Right atrium auricular region (tissue), 2 donors: ENCODE measurements at regions not wholly inside any gene's neighbourhood (a gene's known extent, or its start where the extent isn't known, plus 50 kb on each side); places are given as distances from the start of the nearest gene placed in this dataset.

Source experiments
- DNase-seq: peaks from one replicate; pipeline ENCODE4 v3.0.0-alpha.2; 2019; ENCODE audit warnings: low spot score
- H3K27ac ChIP-seq, 2 donors: fragments of 200-600 bp; sonication (generic); 1 replicate in 1 of 2; 2 replicates in 1 of 2; pipeline ENCODE4 v1.5.1; 2016 to 2019
- H3K27me3 ChIP-seq, 2 donors: fragments of 200-600 bp; sonication (generic); one replicate each; pipeline versions ENCODE4 v1.5.1 to v1.6.0; 2017 to 2019
- H3K36me3 ChIP-seq: fragments of 200-600 bp; sonication (generic); one replicate; pipeline ENCODE4 v1.5.1; 2016
- H3K4me1 ChIP-seq, 2 donors: fragments of 200-600 bp; sonication (generic); one replicate each; pipeline versions ENCODE4 v1.5.1 to v1.6.0; 2017 to 2019
- H3K4me3 ChIP-seq, 2 donors: fragments of 200-600 bp; sonication (generic); 1 replicate in 1 of 2; 2 replicates in 1 of 2; pipeline ENCODE4 v1.5.1; 2017 to 2019; ENCODE audit warnings: mild to moderate bottlenecking in 1 of 2, moderate library complexity in 1 of 2
- H3K9me3 ChIP-seq, 2 donors: fragments of 200-600 bp; sonication (generic); one replicate each; pipeline ENCODE4 v1.5.1; 2019
- CTCF ChIP-seq, 2 donors: fragments of 200-600 bp; sonication (generic); IDR thresholded peaks; one replicate each; pipeline ENCODE4 v1.5.1; 2019; ENCODE audit warnings: antibody characterized with exemption in 2 of 2

- no peaks in the 10 kb centered on the region for H3K27me3 ChIP-seq
- H3K9me3 ChIP-seq, result no peaks in the 10 kb centered on the region
- H3K36me3 ChIP-seq, result no peaks in the 10 kb centered on the region
- DNase-seq, result no peak
- no peak overlapping the region for H3K4me3 ChIP-seq
- H3K27ac ChIP-seq, result no peak overlapping the region
- H3K4me1 ChIP-seq, result no peaks in the 10 kb centered on the region
- TF ChIP-seq CTCF (IDR thresholded peaks at IDR 0.05), result no peak
These were observed 57.4 kb upstream of the STXBP5L start for GRCh38 chr3:120850381-120851295.

- H3K9me3 ChIP-seq, result no peaks in the 10 kb centered on the region
- peaks cover 0 to 7% of the 10 kb centered on the region in 2 donors for H3K4me1 ChIP-seq
- TF ChIP-seq CTCF (IDR thresholded peaks at IDR 0.05), result no peak
- no peaks in the 10 kb centered on the region for H3K27me3 ChIP-seq
- H3K4me3 ChIP-seq, result no peak overlapping the region
- no peak for DNase-seq
- no peak overlapping the region for H3K27ac ChIP-seq
- H3K36me3 ChIP-seq, result no peaks in the 10 kb centered on the region
These were observed 55.6 kb upstream of the STXBP5L start for GRCh38 chr3:120852412-120852811.

GRCh38 chr3:120853416-120853815, 54.6 kb upstream of the STXBP5L start:
- Histone ChIP-seq H3K4me3 (no peak overlapping the region), H3K36me3 (no peaks in the 10 kb centered on the region), H3K4me1 (peaks cover 0 to 7% of the 10 kb centered on the region in 2 donors), H3K27ac (no peak overlapping the region), H3K9me3 (no peaks in the 10 kb centered on the region), H3K27me3 (no peaks in the 10 kb centered on the region)
- DNase-seq, result no peak
- TF ChIP-seq CTCF (IDR thresholded peaks at IDR 0.05), result no peak

GRCh38 chr3:120854908-120855526, 53.0 kb upstream of the STXBP5L start:
- H3K9me3 ChIP-seq, result no peaks in the 10 kb centered on the region
- DNase-seq, result no peak
- no peak overlapping the region for H3K4me3 ChIP-seq
- no peaks in the 10 kb centered on the region for H3K36me3 ChIP-seq
- no peaks in the 10 kb centered on the region for H3K27me3 ChIP-seq
- H3K27ac ChIP-seq, result no peak overlapping the region
- no peak for TF ChIP-seq CTCF (IDR thresholded peaks at IDR 0.05)
- H3K4me1 ChIP-seq, result peaks cover 0 to 7% of the 10 kb centered on the region in 2 donors

GRCh38 chr3:120855665-120856437, 52.2 kb upstream of the STXBP5L start:
- DNase-seq, result peak; percentile 59
- no peak for TF ChIP-seq CTCF (IDR thresholded peaks at IDR 0.05)
- Histone ChIP-seq H3K36me3 (no peaks in the 10 kb centered on the region), H3K9me3 (no peaks in the 10 kb centered on the region), H3K27ac (no peak overlapping the region), H3K4me1 (peaks cover 0 to 7% of the 10 kb centered on the region in 2 donors), H3K4me3 (no peak overlapping the region), H3K27me3 (no peaks in the 10 kb centered on the region)
